ENCODE measurements at regions not wholly inside any gene's neighbourhood (a gene's known extent, or its start where the extent isn't known, plus 50 kb on each side); places are given as distances from the start of the nearest gene placed in this dataset.

DNA sequence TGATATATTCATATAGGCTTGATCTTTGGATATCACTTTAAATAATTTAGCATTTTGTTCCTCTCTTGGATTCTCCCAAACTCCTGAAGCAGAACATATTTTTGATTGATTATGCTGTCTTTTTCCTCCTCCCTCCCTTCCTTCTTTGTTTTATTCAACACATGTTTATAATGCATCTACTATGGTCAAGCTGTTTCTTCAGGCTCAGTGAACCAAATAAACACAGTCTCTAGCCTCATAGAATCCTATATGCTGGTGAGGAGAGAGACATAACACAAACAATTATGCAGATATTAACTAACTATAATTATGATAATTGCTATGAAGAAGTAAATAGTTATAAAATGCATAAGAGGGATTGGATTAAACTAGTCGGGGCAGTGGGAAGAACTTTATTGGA lies 1023.6 kb upstream of the RAG2 start:
- TF ChIP-seq ATF1 (CRISPR knock-in tag; IDR thresholded peaks at IDR 0.05) (no peak), SOX15 (CRISPR knock-in tag; IDR thresholded peaks at IDR 0.05) (no peak), IRF2 (CRISPR knock-in tag; IDR thresholded peaks at IDR 0.05; ENCODE audit: borderline replicate concordance, low read depth) (no peak), SMAD4 (CRISPR knock-in tag; IDR thresholded peaks at IDR 0.05) (no peak), NFE2L1 (CRISPR knock-in tag; IDR thresholded peaks at IDR 0.05) (no peak), NR2C2 (CRISPR knock-in tag; IDR thresholded peaks at IDR 0.05) (no peak), NFATC4 (CRISPR knock-in tag; IDR thresholded peaks at IDR 0.05) (no peak)
- TF ChIP-seq, protein P1, sequence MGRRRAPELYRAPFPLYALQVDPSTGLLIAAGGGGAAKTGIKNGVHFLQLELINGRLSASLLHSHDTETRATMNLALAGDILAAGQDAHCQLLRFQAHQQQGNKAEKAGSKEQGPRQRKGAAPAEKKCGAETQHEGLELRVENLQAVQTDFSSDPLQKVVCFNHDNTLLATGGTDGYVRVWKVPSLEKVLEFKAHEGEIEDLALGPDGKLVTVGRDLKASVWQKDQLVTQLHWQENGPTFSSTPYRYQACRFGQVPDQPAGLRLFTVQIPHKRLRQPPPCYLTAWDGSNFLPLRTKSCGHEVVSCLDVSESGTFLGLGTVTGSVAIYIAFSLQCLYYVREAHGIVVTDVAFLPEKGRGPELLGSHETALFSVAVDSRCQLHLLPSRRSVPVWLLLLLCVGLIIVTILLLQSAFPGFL (CRISPR knock-in tag; IDR thresholded peaks at IDR 0.05; ENCODE audit: borderline replicate concordance), result no peak
- TF ChIP-seq, protein P2, sequence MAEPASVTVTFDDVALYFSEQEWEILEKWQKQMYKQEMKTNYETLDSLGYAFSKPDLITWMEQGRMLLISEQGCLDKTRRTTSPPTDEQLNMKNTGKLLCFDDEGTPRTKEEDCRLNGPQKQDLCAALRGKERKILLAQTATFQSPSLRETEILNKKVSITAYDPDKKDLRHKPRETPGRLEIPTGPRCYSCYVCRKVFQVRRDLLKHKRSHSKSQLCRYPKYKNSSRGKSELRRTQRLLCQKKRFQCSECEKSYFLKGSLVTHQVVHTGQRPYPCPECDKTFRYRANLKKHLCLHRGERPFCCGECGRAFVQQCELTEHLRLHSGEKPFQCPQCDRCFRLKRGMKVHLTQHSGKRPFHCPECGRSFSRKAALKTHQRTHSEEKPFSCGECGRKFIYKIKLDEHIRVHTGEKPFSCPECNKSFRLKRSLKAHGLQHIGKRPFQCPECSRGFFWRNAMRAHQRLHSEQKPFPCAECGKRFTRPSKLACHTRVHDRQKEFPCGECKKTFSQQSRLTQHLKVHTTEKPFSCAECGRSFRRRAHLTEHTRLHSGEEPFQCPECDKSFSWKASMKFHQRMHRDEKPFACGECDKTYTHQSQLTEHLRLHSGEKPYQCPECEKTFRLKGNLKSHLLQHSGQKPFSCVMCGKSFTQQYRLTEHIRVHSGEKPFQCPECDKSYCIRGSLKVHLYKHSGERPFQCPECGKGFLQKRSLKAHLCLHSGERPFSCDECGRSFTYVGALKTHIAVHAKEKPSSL (CRISPR knock-in tag; conservative IDR thresholded peaks at IDR 0.05), result no peak
- TF ChIP-seq, protein P3, sequence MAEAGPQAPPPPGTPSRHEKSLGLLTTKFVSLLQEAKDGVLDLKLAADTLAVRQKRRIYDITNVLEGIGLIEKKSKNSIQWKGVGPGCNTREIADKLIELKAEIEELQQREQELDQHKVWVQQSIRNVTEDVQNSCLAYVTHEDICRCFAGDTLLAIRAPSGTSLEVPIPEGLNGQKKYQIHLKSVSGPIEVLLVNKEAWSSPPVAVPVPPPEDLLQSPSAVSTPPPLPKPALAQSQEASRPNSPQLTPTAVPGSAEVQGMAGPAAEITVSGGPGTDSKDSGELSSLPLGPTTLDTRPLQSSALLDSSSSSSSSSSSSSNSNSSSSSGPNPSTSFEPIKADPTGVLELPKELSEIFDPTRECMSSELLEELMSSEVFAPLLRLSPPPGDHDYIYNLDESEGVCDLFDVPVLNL (CRISPR knock-in tag; IDR thresholded peaks at IDR 0.05; ENCODE audit: borderline replicate concordance, low read depth), result no peak
- TF ChIP-seq, protein P4, sequence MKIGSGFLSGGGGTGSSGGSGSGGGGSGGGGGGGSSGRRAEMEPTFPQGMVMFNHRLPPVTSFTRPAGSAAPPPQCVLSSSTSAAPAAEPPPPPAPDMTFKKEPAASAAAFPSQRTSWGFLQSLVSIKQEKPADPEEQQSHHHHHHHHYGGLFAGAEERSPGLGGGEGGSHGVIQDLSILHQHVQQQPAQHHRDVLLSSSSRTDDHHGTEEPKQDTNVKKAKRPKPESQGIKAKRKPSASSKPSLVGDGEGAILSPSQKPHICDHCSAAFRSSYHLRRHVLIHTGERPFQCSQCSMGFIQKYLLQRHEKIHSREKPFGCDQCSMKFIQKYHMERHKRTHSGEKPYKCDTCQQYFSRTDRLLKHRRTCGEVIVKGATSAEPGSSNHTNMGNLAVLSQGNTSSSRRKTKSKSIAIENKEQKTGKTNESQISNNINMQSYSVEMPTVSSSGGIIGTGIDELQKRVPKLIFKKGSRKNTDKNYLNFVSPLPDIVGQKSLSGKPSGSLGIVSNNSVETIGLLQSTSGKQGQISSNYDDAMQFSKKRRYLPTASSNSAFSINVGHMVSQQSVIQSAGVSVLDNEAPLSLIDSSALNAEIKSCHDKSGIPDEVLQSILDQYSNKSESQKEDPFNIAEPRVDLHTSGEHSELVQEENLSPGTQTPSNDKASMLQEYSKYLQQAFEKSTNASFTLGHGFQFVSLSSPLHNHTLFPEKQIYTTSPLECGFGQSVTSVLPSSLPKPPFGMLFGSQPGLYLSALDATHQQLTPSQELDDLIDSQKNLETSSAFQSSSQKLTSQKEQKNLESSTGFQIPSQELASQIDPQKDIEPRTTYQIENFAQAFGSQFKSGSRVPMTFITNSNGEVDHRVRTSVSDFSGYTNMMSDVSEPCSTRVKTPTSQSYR (CRISPR knock-in tag; IDR thresholded peaks at IDR 0.05), result no peak
- TF ChIP-seq, protein P5, sequence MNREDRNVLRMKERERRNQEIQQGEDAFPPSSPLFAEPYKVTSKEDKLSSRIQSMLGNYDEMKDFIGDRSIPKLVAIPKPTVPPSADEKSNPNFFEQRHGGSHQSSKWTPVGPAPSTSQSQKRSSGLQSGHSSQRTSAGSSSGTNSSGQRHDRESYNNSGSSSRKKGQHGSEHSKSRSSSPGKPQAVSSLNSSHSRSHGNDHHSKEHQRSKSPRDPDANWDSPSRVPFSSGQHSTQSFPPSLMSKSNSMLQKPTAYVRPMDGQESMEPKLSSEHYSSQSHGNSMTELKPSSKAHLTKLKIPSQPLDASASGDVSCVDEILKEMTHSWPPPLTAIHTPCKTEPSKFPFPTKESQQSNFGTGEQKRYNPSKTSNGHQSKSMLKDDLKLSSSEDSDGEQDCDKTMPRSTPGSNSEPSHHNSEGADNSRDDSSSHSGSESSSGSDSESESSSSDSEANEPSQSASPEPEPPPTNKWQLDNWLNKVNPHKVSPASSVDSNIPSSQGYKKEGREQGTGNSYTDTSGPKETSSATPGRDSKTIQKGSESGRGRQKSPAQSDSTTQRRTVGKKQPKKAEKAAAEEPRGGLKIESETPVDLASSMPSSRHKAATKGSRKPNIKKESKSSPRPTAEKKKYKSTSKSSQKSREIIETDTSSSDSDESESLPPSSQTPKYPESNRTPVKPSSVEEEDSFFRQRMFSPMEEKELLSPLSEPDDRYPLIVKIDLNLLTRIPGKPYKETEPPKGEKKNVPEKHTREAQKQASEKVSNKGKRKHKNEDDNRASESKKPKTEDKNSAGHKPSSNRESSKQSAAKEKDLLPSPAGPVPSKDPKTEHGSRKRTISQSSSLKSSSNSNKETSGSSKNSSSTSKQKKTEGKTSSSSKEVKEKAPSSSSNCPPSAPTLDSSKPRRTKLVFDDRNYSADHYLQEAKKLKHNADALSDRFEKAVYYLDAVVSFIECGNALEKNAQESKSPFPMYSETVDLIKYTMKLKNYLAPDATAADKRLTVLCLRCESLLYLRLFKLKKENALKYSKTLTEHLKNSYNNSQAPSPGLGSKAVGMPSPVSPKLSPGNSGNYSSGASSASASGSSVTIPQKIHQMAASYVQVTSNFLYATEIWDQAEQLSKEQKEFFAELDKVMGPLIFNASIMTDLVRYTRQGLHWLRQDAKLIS (CRISPR knock-in tag; IDR thresholded peaks at IDR 0.05; ENCODE audit: borderline replicate concordance), result no peak
- TF ChIP-seq, protein P6, sequence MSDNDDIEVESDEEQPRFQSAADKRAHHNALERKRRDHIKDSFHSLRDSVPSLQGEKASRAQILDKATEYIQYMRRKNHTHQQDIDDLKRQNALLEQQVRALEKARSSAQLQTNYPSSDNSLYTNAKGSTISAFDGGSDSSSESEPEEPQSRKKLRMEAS (CRISPR knock-in tag; IDR thresholded peaks at IDR 0.05), result no peak
- TF ChIP-seq, protein P7, sequence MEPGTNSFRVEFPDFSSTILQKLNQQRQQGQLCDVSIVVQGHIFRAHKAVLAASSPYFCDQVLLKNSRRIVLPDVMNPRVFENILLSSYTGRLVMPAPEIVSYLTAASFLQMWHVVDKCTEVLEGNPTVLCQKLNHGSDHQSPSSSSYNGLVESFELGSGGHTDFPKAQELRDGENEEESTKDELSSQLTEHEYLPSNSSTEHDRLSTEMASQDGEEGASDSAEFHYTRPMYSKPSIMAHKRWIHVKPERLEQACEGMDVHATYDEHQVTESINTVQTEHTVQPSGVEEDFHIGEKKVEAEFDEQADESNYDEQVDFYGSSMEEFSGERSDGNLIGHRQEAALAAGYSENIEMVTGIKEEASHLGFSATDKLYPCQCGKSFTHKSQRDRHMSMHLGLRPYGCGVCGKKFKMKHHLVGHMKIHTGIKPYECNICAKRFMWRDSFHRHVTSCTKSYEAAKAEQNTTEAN (CRISPR knock-in tag; IDR thresholded peaks at IDR 0.05), result no peak
- no peak overlapping the region for H3K4me3 Mint-ChIP-seq
- CTCF ChIA-PET, result no interaction called here
- H3K27ac Mint-ChIP-seq, result no peak overlapping the region
- ATAC-seq (no peak), DNase-seq (ENCODE audit: low spot score) (no peak)
- peaks cover 5% of the 10 kb centered on the region; the same call in 1 of the 2 replicates for H3K4me1 Mint-ChIP-seq
- POLR2A ChIA-PET, result no interaction called here
- H3K9me3 Mint-ChIP-seq, result peaks cover 86% of the 10 kb centered on the region
- H3K27me3 Mint-ChIP-seq (ENCODE audit: low read depth), result peaks cover 51% of the 10 kb centered on the region
- peaks cover 51% of the 10 kb centered on the region for H3K36me3 Mint-ChIP-seq

Measured in WTC11 (cell line).